ENCODE measurements at regions not wholly inside any gene's neighbourhood (a gene's known extent, or its start where the extent isn't known, plus 50 kb on each side); places are given as distances from the start of the nearest gene placed in this dataset.

- no peaks in the 10 kb centered on the region for H3K79me2 ChIP-seq (ENCODE audit: insufficient read depth, low read length)
- H3K9ac ChIP-seq (ENCODE audit: low read length), result no peak overlapping the region
- H3K4me1 ChIP-seq (ENCODE audit: insufficient read depth, low read length, severe bottlenecking), result no peaks in the 10 kb centered on the region
- H3K27ac ChIP-seq (ENCODE audit: low read depth, low read length, poor library complexity, severe bottlenecking), result no peak overlapping the region
- H3K9me3 ChIP-seq (ENCODE audit: low read length), result no peaks in the 10 kb centered on the region
- no peak overlapping the region for H3K4me2 ChIP-seq (ENCODE audit: low read length)
- TF ChIP-seq CTCF (IDR thresholded peaks at IDR 0.05; ENCODE audit: low read length) (no peak), EZH2 (IDR thresholded peaks at IDR 0.05; ENCODE audit: borderline replicate concordance, low read length) (no peak)
- no peaks in the 10 kb centered on the region for H4K20me1 ChIP-seq (ENCODE audit: insufficient read depth, low read length)
- H3K9me2 ChIP-seq (ENCODE audit: low read depth, low read length), result no peaks in the 10 kb centered on the region
- H3K27me3 ChIP-seq (ENCODE audit: insufficient read depth, low read length), result no peaks in the 10 kb centered on the region
- H3K36me3 ChIP-seq (ENCODE audit: insufficient read depth, low read length), result no peaks in the 10 kb centered on the region
- H2AFZ ChIP-seq (ENCODE audit: low read length), result no peak overlapping the region
- H3K4me3 ChIP-seq (ENCODE audit: low read depth, low read length, poor library complexity, severe bottlenecking), result no peak overlapping the region
- no peaks in the 10 kb centered on the region for H3F3A ChIP-seq (ENCODE audit: insufficient read depth, low read length)
Observed at GRCh38 chr11:69908511-69909220, 89.5 kb upstream of the FGF3 start.

GRCh38 chr11:69909561-69910518 lies 90.6 kb upstream of the FGF3 start:
- no peak overlapping the region for H3K27ac ChIP-seq (ENCODE audit: low read depth, low read length, poor library complexity, severe bottlenecking)
- H3K4me1 ChIP-seq (ENCODE audit: insufficient read depth, low read length, severe bottlenecking), result no peaks in the 10 kb centered on the region
- H2AFZ ChIP-seq (ENCODE audit: low read length), result no peak overlapping the region
- no peaks in the 10 kb centered on the region for H3F3A ChIP-seq (ENCODE audit: insufficient read depth, low read length)
- TF ChIP-seq EZH2 (IDR thresholded peaks at IDR 0.05; ENCODE audit: borderline replicate concordance, low read length) (no peak), CTCF (IDR thresholded peaks at IDR 0.05; ENCODE audit: low read length) (peak; percentile 73)
- no peaks in the 10 kb centered on the region for H3K79me2 ChIP-seq (ENCODE audit: insufficient read depth, low read length)
- no peaks in the 10 kb centered on the region for H3K27me3 ChIP-seq (ENCODE audit: insufficient read depth, low read length)
- H4K20me1 ChIP-seq (ENCODE audit: insufficient read depth, low read length), result no peaks in the 10 kb centered on the region
- H3K4me3 ChIP-seq (ENCODE audit: low read depth, low read length, poor library complexity, severe bottlenecking), result no peak overlapping the region
- H3K9me2 ChIP-seq (ENCODE audit: low read depth, low read length), result no peaks in the 10 kb centered on the region
- no peaks in the 10 kb centered on the region for H3K9me3 ChIP-seq (ENCODE audit: low read length)
- H3K4me2 ChIP-seq (ENCODE audit: low read length), result no peak overlapping the region
- H3K9ac ChIP-seq (ENCODE audit: low read length), result no peak overlapping the region
- H3K36me3 ChIP-seq (ENCODE audit: insufficient read depth, low read length), result no peaks in the 10 kb centered on the region

- Histone ChIP-seq H3K9me2 (ENCODE audit: low read depth, low read length) (no peaks in the 10 kb centered on the region), H3K4me2 (ENCODE audit: low read length) (no peak overlapping the region), H3K4me3 (ENCODE audit: low read depth, low read length, poor library complexity, severe bottlenecking) (no peak overlapping the region), H4K20me1 (ENCODE audit: insufficient read depth, low read length) (no peaks in the 10 kb centered on the region), H3K27me3 (ENCODE audit: insufficient read depth, low read length) (no peaks in the 10 kb centered on the region), H3K27ac (ENCODE audit: low read depth, low read length, poor library complexity, severe bottlenecking) (no peak overlapping the region), H3K9me3 (ENCODE audit: low read length) (no peaks in the 10 kb centered on the region), H2AFZ (ENCODE audit: low read length) (no peak overlapping the region), H3K36me3 (ENCODE audit: insufficient read depth, low read length) (no peaks in the 10 kb centered on the region), H3K9ac (ENCODE audit: low read length) (no peak overlapping the region), H3K79me2 (ENCODE audit: insufficient read depth, low read length) (no peaks in the 10 kb centered on the region), H3F3A (ENCODE audit: insufficient read depth, low read length) (no peaks in the 10 kb centered on the region), H3K4me1 (ENCODE audit: insufficient read depth, low read length, severe bottlenecking) (no peaks in the 10 kb centered on the region)
- no peak for TF ChIP-seq EZH2 (IDR thresholded peaks at IDR 0.05; ENCODE audit: borderline replicate concordance, low read length)
- TF ChIP-seq CTCF (IDR thresholded peaks at IDR 0.05; ENCODE audit: low read length), result no peak
Observed at GRCh38 chr11:69910519-69911309, 91.5 kb upstream of the FGF3 start.

Data from OCI-LY1 (cell line).